ENCODE measurements at regions not wholly inside any gene's neighbourhood (a gene's known extent, or its start where the extent isn't known, plus 50 kb on each side); places are given as distances from the start of the nearest gene placed in this dataset.

DNA sequence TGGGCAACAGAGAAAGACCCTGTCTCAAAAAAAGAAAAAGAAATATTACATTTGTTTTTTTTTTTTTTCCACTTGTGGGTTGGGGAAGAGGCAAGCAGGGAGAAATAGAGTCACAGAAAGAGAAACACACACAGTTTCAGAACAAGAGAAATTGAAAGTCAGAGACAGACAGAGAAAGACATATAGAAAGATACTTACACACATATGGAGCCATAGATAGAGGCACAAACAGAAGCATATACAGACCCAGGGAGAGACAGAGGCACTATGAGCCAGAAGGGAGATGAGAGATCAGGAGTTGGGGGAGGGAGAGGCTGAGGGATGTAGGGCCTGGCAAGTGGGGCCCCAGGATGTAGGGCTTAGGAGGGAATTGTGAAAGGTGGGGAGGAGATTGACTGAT, 55.2 kb upstream of the GIMD1 start:
- DNase-seq = no peak

GRCh38 chr4:106422766-106423165, 54.2 kb upstream of the GIMD1 start:
- DNase-seq = no peak

DNA sequence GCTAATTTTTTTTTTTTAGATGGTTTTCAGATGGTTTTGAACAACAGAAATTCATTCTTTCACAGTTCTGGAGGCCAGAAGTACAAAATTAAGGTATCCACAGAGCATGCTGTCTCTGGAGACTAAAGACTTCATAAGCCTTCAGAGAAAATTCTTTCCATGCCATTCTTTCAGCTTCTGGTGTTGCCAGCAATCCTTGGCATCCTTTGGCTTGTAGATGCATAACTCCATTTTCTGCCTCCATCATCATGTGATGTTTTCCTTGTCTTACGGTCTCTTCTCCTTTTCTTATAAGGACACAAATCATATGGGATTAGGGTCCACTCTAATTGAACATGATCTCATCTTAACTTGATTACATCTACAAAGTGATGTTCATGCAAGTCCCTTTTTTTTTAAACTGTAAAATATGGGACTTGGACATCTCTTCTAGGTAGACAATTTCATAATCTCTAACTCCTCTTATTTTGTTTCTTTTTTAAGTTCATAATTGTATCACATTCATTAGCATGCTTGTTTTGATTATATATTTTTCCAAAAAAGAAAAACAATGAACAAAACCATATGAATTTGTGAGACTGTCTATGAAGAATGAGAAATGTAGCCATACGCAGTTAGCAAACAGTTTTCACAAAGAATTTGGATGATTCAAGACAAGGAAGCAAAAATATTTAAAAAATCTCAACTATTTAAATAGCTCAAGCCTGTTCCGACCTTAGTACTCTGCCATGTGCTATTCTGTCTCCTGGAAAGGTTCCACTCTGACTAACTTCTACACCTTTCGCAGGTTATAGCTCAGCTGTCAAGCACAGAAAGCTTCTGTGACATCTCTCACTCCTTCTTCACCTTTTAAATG, 53.1 kb upstream of the GIMD1 start:
- no peak for DNase-seq

DNA sequence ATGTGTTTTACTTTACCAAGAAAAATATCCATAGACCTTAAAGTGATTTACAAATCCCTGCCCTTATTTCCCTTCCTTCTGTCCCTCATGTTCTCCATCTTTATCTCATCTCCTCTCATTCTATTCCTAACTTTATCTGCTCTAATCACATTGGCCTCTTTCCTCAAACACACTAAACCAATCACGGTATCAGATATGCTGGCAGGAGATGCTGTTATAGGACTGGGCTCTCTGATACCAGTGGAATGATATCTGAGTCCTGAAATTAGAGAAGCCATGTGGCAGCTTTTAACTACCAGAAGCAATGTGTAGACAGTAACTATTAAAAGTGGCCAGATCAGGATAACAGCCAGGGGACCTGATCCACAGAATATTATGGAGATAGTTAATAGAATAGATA, 49.9 kb upstream of the GIMD1 start:
- no peak for DNase-seq

Data from NCI-H1105 treated with DMSO at 0.1 percent for 48 hours (cell line).